ENCODE measurements at regions not wholly inside any gene's neighbourhood (a gene's known extent, or its start where the extent isn't known, plus 50 kb on each side); places are given as distances from the start of the nearest gene placed in this dataset.

- no peak overlapping the region for H3K4me3 ChIP-seq (ENCODE audit: low read depth, low read length)
- no peak for TF ChIP-seq CTCF (conservative IDR thresholded peaks at IDR 0.05; ENCODE audit: low read depth, low read length)
- DNase-seq (ENCODE audit: low read depth): no peak
Measured at GRCh38 chr7:37532636-37533035, 84.0 kb upstream of the ELMO1 start.

GRCh38 chr7:37534893-37535610 lies 86.4 kb upstream of the ELMO1 start:
- TF ChIP-seq CTCF (conservative IDR thresholded peaks at IDR 0.05; ENCODE audit: low read depth, low read length): no peak
- no peak overlapping the region for H3K4me3 ChIP-seq (ENCODE audit: low read depth, low read length)
- no peak for DNase-seq (ENCODE audit: low read depth)

GRCh38 chr7:37535841-37536240 lies 87.2 kb upstream of the ELMO1 start:
- H3K4me3 ChIP-seq (ENCODE audit: low read depth, low read length): no peak overlapping the region
- no peak for TF ChIP-seq CTCF (conservative IDR thresholded peaks at IDR 0.05; ENCODE audit: low read depth, low read length)
- no peak for DNase-seq (ENCODE audit: low read depth)

- no peak for TF ChIP-seq CTCF (conservative IDR thresholded peaks at IDR 0.05; ENCODE audit: low read depth, low read length)
- H3K4me3 ChIP-seq (ENCODE audit: low read depth, low read length): no peak overlapping the region
- no peak for DNase-seq (ENCODE audit: low read depth)
Measured at GRCh38 chr7:37536706-37537105, 88.0 kb upstream of the ELMO1 start.

GRCh38 chr7:37537439-37537838 lies 88.8 kb upstream of the ELMO1 start:
- TF ChIP-seq CTCF (conservative IDR thresholded peaks at IDR 0.05; ENCODE audit: low read depth, low read length): no peak
- DNase-seq (ENCODE audit: low read depth): no peak

GRCh38 chr7:37538945-37539344 lies 90.3 kb upstream of the ELMO1 start:
- no peak overlapping the region for H3K4me3 ChIP-seq (ENCODE audit: low read depth, low read length)
- DNase-seq (ENCODE audit: low read depth): no peak
- TF ChIP-seq CTCF (conservative IDR thresholded peaks at IDR 0.05; ENCODE audit: low read depth, low read length): no peak

More at GRCh38 chr7:37537439-37537838, 88.8 kb upstream of the ELMO1 start:
- H3K4me3 ChIP-seq (ENCODE audit: low read depth, low read length): no peak overlapping the region

GRCh38 chr7:37540917-37541316 lies 92.3 kb upstream of the ELMO1 start:
- no peak for TF ChIP-seq CTCF (conservative IDR thresholded peaks at IDR 0.05; ENCODE audit: low read depth, low read length)
- H3K4me3 ChIP-seq (ENCODE audit: low read depth, low read length): no peak overlapping the region
- no peak for DNase-seq (ENCODE audit: low read depth)
